ENCODE measurements at regions not wholly inside any gene's neighbourhood (a gene's known extent, or its start where the extent isn't known, plus 50 kb on each side); places are given as distances from the start of the nearest gene placed in this dataset.

GRCh38 chr2:216765761-216766262 is 70.5 kb upstream of the IGFBP5 start:
- TF ChIP-seq GABPA (IDR thresholded peaks at IDR 0.05; ENCODE audit: low read depth): no peak
- no peak for TF ChIP-seq MEF2A (IDR thresholded peaks at IDR 0.05; ENCODE audit: borderline replicate concordance, low read depth)
- no peak for TF ChIP-seq FOXJ3 (CRISPR knock-in tag; IDR thresholded peaks at IDR 0.05)
- no peak for TF ChIP-seq PBX3 (IDR thresholded peaks at IDR 0.05)
- TF ChIP-seq CTCF (IDR thresholded peaks at IDR 0.05): no peak
- TF ChIP-seq IRF3 (IDR thresholded peaks at IDR 0.05; ENCODE audit: low read depth, low read length): no peak
- TF ChIP-seq RXRA (IDR thresholded peaks at IDR 0.05; ENCODE audit: borderline replicate concordance, low read depth): no peak
- TF ChIP-seq TAF1 (IDR thresholded peaks at IDR 0.05; ENCODE audit: borderline replicate concordance, low read depth, low read length): no peak
- TF ChIP-seq USF2 (IDR thresholded peaks at IDR 0.05; ENCODE audit: borderline replicate concordance, low read depth, low read length): no peak
